Upper lobe of right lung (tissue), 1 donor: ENCODE measurements at regions not wholly inside any gene's neighbourhood (a gene's known extent, or its start where the extent isn't known, plus 50 kb on each side); places are given as distances from the start of the nearest gene placed in this dataset.
"Not testable (repeated sequence)": the region's sequence is repeated elsewhere in the genome, so short reads cannot be mapped to it uniquely, and the experiment has no call there.

Experiments used
- ATAC-seq: fragments of 200-7000 bp; cut with Tn5 transposase; one replicate; pipeline ENCODE4 v1.9.1; 2020; ENCODE audit warnings: mild to moderate bottlenecking, moderate library complexity
- DNase-seq: peaks from one replicate; pipeline ENCODE4 v3.0.0-alpha.2; 2020
- H3K27ac ChIP-seq: fragments of 200-600 bp; one replicate; pipeline ENCODE4 v1.8.0; 2022
- H3K27me3 ChIP-seq: fragments of 200-600 bp; one replicate; pipeline ENCODE4 v1.8.0; 2022; ENCODE audit warnings: mild to moderate bottlenecking
- H3K36me3 ChIP-seq: fragments of 200-600 bp; one replicate; pipeline ENCODE4 v1.8.0; 2022
- H3K4me1 ChIP-seq: fragments of 200-600 bp; one replicate; pipeline ENCODE4 v1.8.0; 2022
- H3K4me3 ChIP-seq: fragments of 200-600 bp; one replicate; pipeline ENCODE4 v1.8.0; 2022; ENCODE audit warnings: mild to moderate bottlenecking
- H3K9me3 ChIP-seq: fragments of 200-600 bp; one replicate; pipeline ENCODE4 v1.8.0; 2022
- CTCF ChIP-seq: fragments of 200-600 bp; IDR thresholded peaks from one replicate; pipeline ENCODE4 v1.8.0; 2022; ENCODE audit warnings: antibody characterized with exemption
- intact Hi-C: fragments of 100-400 bp; cut with DNase I; formaldehyde crosslinking; loops from one replicate; pipeline ENCODE4 v1.11.0; 2022
- donor health status: DM: no; HTN: yes; CAD: no; lungs with severe emphysema.

DNA sequence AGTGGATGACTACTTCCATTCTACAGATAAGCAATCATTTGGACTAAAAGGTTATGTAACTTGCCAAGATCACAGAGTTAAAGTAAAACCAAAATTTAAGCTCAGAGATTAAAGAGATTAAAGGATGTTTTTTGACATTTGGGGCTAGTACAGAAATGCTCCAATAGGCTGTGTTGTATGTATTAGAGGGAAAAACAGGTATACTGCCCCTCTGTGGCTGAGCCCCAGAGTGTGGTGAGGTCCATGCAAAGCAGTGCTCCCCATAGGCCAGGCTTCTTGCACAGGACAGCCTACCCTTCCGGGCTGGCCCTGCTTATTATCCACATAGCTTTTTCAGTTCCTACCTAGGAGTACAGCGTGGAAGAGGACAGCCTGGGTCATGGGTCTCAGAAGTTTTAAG, 322.8 kb downstream of the POM121L12 start:
- intact Hi-C loops: no loop called here
- no peaks in the 10 kb centered on the region for H3K4me1 ChIP-seq
- no peak overlapping the region for H3K4me3 ChIP-seq
- no peak for DNase-seq
- no peak overlapping the region for H3K27ac ChIP-seq
- no peaks in the 10 kb centered on the region for H3K27me3 ChIP-seq
- H3K36me3 ChIP-seq: no peaks in the 10 kb centered on the region
- ATAC-seq: no peak
- no peak for TF ChIP-seq CTCF
- no peaks in the 10 kb centered on the region for H3K9me3 ChIP-seq

GRCh38 chr7:53383131-53383530, 347.7 kb downstream of the POM121L12 start:
- no peak overlapping the region for H3K4me3 ChIP-seq
- DNase-seq (no peak), ATAC-seq (no peak)
- H3K36me3 ChIP-seq: no peaks in the 10 kb centered on the region
- no peak overlapping the region for H3K27ac ChIP-seq
- no peaks in the 10 kb centered on the region for H3K27me3 ChIP-seq
- intact Hi-C loops: no loop called here
- TF ChIP-seq CTCF: no peak
- no peaks in the 10 kb centered on the region for H3K4me1 ChIP-seq
- no peaks in the 10 kb centered on the region for H3K9me3 ChIP-seq

GRCh38 chr7:53385239-53385638, 349.8 kb downstream of the POM121L12 start:
- H3K4me1 ChIP-seq, H3K4me3 ChIP-seq, H3K27ac ChIP-seq, DNase-seq, H3K36me3 ChIP-seq, H3K27me3 ChIP-seq, H3K9me3 ChIP-seq, intact Hi-C loops, ATAC-seq: not testable (repeated sequence)

- Histone ChIP-seq H3K27me3 (no peaks in the 10 kb centered on the region), H3K27ac (no peak overlapping the region), H3K4me3 (no peak overlapping the region), H3K36me3 (no peaks in the 10 kb centered on the region), H3K4me1 (no peaks in the 10 kb centered on the region), H3K9me3 (no peaks in the 10 kb centered on the region)
- no peak for TF ChIP-seq CTCF
- intact Hi-C loops: no loop called here
- ATAC-seq (no peak), DNase-seq (no peak)
These were observed 352.1 kb downstream of the POM121L12 start for GRCh38 chr7:53387515-53387914.

DNA sequence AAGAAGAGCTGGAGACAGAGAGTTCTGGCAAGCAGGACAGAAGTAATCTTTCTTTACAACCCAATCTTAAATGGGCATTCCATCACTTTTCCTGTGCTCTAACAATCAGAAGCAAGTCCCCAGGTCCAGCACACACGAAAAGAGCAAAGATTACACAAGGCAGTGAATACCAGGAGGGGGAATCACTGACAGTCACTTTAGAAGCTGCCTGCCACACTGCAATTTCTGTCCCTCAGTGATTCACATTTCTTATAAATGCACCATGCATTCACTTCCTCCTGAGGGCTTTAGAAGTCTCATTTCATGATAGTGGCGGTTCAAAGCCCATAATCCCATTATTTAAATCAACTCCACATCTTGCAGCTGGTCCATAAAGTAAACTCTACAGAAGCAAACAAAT, 362.5 kb downstream of the POM121L12 start:
- Histone ChIP-seq H3K4me3 (no peak overlapping the region), H3K27ac (no peak overlapping the region), H3K9me3 (no peaks in the 10 kb centered on the region), H3K27me3 (no peaks in the 10 kb centered on the region), H3K36me3 (no peaks in the 10 kb centered on the region), H3K4me1 (no peaks in the 10 kb centered on the region)
- TF ChIP-seq CTCF: no peak
- ATAC-seq: no peak
- intact Hi-C loops: no loop called here
- no peak for DNase-seq

DNA sequence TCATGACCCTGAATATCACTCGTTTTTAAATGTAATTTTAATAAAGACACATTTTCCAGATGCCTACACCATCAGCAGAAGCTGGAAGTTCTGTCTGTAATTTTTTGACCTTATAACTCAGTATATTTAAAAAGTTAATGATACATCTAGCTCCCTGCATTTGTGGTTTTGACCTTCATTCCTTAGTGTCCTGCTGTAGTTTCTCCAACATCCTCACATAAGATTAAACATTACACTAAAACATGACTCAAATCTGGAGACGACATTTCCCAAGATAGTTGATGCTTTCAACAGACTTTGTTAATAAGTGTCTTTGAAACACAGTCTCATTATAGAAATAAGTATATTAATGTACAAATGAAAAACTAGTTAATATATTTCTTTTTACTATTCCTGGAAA, 363.1 kb downstream of the POM121L12 start:
- no peak for TF ChIP-seq CTCF
- no peak overlapping the region for H3K27ac ChIP-seq
- H3K27me3 ChIP-seq: no peaks in the 10 kb centered on the region
- intact Hi-C loops: no loop called here
- H3K4me1 ChIP-seq: no peaks in the 10 kb centered on the region
- ATAC-seq (no peak), DNase-seq (no peak)
- no peaks in the 10 kb centered on the region for H3K36me3 ChIP-seq
- no peaks in the 10 kb centered on the region for H3K9me3 ChIP-seq
- no peak overlapping the region for H3K4me3 ChIP-seq
